GM10266 (cell line): ENCODE measurements at regions not wholly inside any gene's neighbourhood (a gene's known extent, or its start where the extent isn't known, plus 50 kb on each side); places are given as distances from the start of the nearest gene placed in this dataset.

ENCODE experiments used
- DNase-seq: peaks from one replicate; pipeline ENCODE4 v3.0.0; 2012; ENCODE audit errors: extremely low spot score
- TF ChIP-seq, protein P1 (sequence below): IDR thresholded peaks from 2 replicates; pipeline ENCODE4 v1.5.1; 2012; ENCODE audit warnings: mild to moderate bottlenecking, low read depth; ENCODE audit not compliant: control insufficient read depth, insufficient read depth; ENCODE audit errors: missing control alignments

DNA sequence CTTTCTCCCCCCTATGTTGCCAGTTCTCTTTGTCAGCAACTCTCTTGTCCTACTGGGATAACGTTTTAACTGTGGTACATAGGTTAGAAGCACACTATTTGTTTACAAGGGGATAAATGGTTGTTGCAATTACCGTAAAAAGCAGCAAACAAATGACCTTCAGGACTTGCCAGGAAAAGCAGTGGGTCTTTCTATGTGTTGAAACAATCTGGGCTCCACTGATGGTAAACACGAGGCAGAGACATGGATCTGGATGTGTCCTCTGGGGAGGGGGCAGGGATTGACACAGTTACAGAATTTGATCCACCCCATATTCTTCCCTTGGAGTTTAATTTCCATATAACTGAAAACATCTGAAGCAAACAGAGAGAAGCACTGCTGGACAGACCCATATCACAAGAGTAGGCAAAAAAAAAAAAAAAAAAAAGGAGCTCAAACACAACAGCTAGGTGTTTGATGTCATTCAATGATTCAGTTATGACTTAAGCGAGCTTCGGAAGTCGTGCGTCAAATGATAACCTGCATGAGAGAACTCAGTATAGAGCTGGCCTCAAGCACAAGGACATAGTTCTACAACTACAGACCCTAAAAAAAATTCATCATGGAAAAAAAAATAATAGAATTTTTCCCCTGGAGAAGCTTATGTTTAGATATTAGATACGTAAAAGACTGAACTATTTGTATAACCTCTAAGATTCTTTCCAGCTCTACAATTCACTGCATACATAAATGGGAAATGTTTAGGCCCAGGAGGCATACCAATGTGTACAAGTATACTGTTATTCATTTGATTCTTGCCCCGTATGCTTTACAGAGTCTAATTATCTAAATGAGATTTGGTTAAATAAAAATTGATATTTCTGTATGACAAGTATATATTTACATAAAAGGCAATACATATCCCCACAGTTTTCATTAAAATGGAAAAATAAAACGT, 127.7 kb downstream of the ALDH8A1 start:
- TF ChIP-seq, protein P1, sequence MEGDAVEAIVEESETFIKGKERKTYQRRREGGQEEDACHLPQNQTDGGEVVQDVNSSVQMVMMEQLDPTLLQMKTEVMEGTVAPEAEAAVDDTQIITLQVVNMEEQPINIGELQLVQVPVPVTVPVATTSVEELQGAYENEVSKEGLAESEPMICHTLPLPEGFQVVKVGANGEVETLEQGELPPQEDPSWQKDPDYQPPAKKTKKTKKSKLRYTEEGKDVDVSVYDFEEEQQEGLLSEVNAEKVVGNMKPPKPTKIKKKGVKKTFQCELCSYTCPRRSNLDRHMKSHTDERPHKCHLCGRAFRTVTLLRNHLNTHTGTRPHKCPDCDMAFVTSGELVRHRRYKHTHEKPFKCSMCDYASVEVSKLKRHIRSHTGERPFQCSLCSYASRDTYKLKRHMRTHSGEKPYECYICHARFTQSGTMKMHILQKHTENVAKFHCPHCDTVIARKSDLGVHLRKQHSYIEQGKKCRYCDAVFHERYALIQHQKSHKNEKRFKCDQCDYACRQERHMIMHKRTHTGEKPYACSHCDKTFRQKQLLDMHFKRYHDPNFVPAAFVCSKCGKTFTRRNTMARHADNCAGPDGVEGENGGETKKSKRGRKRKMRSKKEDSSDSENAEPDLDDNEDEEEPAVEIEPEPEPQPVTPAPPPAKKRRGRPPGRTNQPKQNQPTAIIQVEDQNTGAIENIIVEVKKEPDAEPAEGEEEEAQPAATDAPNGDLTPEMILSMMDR: no peak
- no peak for DNase-seq

DNA sequence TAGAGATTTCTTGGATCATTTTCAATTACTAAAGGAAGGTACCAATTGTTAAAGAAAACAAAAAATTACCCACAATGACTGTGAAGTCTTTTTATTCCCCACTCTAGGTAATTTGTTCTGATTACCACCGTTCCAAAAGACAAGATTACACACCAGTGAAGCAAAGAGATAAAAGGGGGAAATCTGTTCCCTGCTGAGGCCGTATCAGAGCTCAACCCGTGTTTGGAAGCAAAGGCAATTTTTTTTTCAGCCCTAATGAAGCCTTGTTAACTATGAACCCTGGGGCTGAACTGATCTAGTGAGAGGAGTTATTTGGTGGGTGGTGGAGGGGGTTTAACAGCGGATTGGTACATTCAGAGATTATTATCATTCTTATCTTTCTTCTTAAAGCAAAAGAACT, 128.5 kb downstream of the ALDH8A1 start:
- TF ChIP-seq, protein P1: no peak
- DNase-seq: no peak

DNA sequence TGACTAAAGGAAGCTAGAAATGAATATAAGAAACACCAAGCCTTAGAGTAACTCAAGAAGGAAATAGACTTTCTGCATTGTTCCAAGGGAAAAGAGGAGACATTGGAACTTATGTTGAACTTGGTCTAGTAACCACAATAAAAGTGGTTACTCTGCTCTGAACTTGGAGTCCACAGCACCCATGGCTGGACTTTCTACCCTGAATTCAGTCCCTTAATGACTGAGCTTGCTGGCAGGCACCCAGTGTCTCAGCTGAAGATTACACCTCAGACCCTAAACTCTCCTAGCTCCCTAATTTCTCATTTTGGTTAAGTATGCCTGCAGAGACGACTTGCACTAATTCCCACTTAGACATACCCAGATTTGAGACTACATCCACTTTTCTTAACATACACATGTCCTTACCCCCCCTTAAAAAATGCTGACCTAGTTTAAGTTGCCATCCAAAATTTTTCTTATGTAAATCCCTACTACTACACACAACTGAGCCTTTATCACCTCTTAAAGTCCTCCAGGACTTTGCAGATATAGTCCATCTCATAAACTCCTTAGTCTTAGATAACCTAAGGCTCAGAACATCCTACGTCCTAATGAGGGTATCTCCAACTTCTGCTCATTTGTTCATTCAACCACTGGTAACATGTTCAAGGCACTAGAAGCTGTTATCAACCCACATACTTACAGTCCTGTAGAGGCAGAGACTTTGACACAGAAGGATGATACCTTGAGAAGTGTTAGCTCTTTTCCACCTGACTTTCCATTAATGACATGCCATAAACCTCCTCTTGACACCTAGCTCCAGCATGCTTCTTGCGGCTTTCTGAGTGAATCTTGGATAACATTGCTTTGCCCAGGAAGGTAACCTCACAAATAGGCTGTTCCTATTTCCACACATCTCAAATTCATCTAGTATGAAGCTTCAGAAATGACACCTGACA, 129.8 kb downstream of the ALDH8A1 start:
- DNase-seq: no peak
- TF ChIP-seq, protein P1: no peak

DNA sequence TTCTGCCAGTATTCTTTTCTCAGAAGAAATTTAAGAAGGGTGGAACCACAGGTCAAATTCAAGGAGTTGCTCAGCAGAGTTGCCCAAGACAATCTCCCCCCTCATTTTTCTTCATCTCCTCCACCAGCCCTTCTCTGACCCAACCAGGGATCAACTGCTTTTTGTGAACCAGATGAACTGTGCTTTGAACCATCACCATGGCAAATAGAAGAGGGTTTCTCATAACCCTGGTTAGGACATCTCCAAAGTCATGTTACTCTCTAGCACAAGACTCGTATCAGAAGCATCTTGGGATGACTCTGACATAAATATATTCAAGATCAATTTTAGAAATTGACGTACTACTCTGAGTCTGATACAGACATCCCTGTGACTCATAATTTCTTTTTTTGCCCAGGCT, 130.7 kb downstream of the ALDH8A1 start:
- DNase-seq: no peak

DNA sequence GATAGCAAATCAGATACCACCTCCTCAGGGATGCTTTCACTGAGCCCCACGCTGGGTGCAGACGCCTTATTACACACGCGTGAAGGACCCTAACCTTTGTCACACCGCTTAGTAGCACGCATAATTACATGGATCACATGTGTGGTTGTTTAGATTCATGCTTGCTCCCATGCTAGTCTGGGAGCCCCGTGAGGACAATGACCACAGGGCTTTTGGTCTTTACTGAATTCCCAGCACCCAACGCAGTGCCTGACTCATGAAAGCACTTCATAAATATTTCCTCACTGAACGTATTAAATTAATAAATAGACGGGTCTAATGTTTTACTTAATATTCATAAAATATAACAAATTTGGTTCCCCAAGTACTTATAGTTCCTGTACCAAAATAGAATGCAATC, 132.5 kb downstream of the ALDH8A1 start:
- TF ChIP-seq, protein P1: no peak
- no peak for DNase-seq

More for the DNA sequence above, 130.7 kb downstream of the ALDH8A1 start:
- TF ChIP-seq, protein P1: no peak

DNA sequence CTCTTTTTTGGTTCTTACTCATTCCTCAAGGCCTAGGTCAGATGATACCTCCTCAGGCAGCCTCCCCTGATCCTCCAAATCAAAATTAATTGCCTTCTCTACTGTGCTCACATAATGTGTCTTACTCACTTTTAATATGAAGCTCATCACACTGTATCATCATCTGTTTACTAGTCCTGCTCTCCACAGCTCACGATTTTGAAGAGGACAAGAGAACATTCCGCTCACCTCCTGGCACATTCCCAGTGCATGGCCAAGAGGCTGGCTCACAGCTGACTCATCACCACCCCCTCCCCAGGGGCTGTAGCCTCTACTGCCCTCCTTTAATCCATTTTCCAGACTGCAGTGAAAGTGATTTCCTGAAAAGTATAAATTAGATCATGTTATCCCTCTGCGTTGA, 133.1 kb downstream of the ALDH8A1 start:
- TF ChIP-seq, protein P1: no peak
- no peak for DNase-seq

DNA sequence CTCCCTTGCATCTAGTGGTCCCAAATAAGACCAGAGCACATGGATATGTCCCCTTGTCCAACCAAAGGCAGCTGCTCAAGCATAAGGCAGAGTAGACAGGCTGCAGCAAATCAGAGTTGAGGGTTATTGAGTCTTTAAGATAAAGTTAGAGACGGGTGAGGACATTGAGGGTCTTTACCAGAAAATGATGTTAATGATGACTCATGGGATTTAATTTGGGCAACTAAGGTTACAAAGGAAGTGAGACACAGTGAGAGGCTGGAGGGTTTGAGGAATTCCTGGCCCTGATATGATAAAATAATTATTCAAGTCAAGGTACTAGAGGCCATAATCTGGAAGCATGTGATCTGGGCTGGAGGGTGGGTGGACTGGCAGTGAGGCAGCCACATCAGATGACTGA, 133.6 kb downstream of the ALDH8A1 start:
- TF ChIP-seq, protein P1: no peak

More for the DNA sequence above, 133.6 kb downstream of the ALDH8A1 start:
- DNase-seq: no peak
